ENCODE measurements at regions not wholly inside any gene's neighbourhood (a gene's known extent, or its start where the extent isn't known, plus 50 kb on each side); places are given as distances from the start of the nearest gene placed in this dataset.

DNA sequence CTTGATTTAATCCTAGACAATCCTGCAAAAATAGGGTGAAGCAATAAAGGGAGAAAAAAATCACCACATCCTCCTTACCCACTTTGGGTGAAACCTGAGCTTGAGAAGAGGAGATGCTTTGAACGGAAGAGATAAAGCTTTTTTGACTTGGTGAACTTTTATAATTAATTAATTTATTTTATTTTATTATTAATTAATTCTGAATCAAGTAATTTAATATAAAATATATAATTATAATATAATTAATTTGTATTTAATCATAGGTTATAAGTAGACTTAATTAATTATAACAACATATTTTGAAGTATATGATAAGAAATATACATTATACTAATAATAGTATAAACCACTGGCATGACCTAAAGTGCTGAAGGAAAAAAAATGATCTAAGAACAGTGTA is 2164.8 kb downstream of the LRRC4C start:
- Histone ChIP-seq H3K4me3 (no peak overlapping the region), H3K4me1 (ENCODE audit: low read depth) (no peaks in the 10 kb centered on the region), H3K9me3 (peaks cover 37% of the 10 kb centered on the region), H3K36me3 (ENCODE audit: low read depth) (no peaks in the 10 kb centered on the region)
- ATAC-seq (no peak), DNase-seq (no peak)
- TF ChIP-seq, protein P1, sequence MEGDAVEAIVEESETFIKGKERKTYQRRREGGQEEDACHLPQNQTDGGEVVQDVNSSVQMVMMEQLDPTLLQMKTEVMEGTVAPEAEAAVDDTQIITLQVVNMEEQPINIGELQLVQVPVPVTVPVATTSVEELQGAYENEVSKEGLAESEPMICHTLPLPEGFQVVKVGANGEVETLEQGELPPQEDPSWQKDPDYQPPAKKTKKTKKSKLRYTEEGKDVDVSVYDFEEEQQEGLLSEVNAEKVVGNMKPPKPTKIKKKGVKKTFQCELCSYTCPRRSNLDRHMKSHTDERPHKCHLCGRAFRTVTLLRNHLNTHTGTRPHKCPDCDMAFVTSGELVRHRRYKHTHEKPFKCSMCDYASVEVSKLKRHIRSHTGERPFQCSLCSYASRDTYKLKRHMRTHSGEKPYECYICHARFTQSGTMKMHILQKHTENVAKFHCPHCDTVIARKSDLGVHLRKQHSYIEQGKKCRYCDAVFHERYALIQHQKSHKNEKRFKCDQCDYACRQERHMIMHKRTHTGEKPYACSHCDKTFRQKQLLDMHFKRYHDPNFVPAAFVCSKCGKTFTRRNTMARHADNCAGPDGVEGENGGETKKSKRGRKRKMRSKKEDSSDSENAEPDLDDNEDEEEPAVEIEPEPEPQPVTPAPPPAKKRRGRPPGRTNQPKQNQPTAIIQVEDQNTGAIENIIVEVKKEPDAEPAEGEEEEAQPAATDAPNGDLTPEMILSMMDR (IDR thresholded peaks at IDR 0.05): no peak
- intact Hi-C loops (cut with DNase I, micrococcal nuclease): no loop called here

DNA sequence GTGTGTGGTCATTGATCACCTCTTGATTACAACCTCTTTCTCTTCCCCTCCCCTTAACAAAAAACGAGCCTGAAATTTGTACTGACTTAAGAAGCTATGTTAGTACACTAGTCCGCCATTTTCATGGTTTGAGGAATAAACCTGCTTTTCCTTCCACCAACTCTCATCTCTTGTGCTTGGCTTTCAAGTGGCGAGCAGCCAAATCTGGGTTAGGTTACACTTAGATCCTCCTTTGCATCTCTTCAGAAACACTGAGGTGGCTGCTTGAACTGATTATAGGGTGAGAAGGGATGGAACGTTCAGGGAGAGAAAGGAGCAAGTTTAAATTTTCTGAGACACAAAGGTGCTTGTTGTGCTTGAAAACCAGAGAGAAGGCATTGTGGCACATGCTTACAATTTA is 2171.4 kb downstream of the LRRC4C start:
- Histone ChIP-seq H3K9me3 (peaks cover 25% of the 10 kb centered on the region), H3K4me3 (no peak overlapping the region), H3K4me1 (ENCODE audit: low read depth) (no peaks in the 10 kb centered on the region), H3K36me3 (ENCODE audit: low read depth) (no peaks in the 10 kb centered on the region)
- ATAC-seq (no peak), DNase-seq (no peak)
- TF ChIP-seq, protein P1 (IDR thresholded peaks at IDR 0.05): no peak
- intact Hi-C loops (cut with DNase I, micrococcal nuclease): no loop called here

DNA sequence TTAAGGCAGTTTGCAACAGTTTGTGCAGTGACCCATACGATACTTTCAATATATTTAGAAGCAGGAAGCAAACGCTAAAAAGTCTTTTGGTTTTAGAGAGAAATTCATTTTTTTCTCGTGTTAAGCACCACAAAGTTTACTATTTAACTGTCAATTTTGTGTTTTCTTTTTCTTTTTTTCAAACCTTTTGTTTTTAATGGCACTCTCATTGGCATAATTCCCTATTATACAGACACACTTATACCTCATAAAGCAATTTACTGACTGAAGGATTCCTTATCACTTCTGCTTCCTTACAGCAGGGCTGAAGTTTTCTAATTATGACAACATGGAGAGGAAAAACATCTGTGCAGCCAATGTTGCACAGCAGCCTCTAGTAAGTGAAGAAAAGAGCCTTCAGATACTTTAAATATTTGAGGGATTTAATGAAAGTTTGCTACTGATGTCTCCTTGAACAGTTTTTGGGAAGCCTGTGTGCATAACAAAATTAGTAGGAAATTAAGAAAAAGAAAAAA is 2191.2 kb downstream of the LRRC4C start:
- ATAC-seq (no peak), DNase-seq (no peak)
- Histone ChIP-seq H3K9me3 (peaks cover 15% of the 10 kb centered on the region), H3K36me3 (ENCODE audit: low read depth) (no peaks in the 10 kb centered on the region), H3K4me1 (ENCODE audit: low read depth) (no peaks in the 10 kb centered on the region), H3K4me3 (no peak overlapping the region)
- TF ChIP-seq, protein P1 (IDR thresholded peaks at IDR 0.05): no peak
- intact Hi-C loops (cut with DNase I, micrococcal nuclease): no loop called here

DNA sequence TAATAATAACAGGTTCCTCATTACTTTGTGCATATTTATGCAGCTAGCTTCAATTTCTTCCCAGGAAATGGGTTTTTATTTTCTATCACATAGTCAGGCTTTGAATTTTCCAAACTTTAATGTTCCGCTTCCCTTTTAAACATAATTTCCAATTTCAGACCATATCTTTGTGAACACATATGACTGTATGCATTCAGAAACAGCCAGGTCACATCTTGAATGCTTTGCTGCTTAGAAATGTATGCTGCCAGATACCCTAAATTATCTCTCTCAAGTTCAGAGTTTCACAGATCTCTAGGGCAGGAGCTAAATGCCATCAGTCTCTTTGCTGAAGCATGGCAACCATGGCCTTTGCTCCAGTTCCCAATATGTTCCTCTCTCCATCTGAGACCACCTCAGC is 2203.8 kb downstream of the LRRC4C start:
- ATAC-seq: no peak
- TF ChIP-seq, protein P1 (IDR thresholded peaks at IDR 0.05): no peak
- H3K9me3 ChIP-seq: peaks cover 55% of the 10 kb centered on the region
- H3K4me3 ChIP-seq: no peak overlapping the region
- no peaks in the 10 kb centered on the region for H3K4me1 ChIP-seq (ENCODE audit: low read depth)
- intact Hi-C loops (cut with DNase I, micrococcal nuclease): no loop called here
- no peak for DNase-seq
- H3K36me3 ChIP-seq (ENCODE audit: low read depth): no peaks in the 10 kb centered on the region

DNA sequence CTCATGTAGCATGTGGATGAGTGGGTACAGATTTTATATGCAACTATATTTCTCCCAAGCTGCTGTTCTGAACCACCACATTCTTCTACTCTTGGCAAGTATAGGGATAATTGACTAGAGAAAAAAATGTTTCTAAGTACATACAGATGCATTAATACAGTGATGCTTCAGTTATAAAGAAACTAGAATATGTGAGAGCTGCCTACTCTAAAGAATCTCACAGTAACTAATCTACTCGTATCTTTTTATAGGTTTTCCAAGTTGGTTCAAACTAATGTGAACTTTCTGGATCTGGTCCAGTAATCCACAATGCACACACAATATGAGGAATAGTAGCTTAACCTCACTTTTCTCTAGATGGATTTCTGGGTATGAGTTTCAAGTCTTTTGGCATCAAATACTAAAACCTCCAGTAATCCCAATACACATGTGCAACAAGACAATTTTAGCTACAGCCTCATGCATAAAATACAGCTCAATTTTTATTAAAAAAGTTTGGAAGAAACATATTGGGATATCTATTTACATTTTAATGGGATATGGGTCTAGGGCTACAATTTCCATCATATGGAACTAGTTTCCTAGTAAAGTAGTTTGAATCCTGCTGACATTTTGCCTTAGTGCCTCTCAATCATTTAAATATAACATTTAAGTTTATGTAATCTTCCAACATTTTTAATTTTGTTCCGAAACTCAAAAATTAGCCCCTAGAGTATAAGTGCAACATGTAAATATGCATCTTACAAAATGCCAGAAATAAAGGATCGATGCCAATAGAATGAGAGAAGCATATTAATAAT is 2209.7 kb downstream of the LRRC4C start:
- DNase-seq (no peak), ATAC-seq (no peak)
- Histone ChIP-seq H3K4me1 (ENCODE audit: low read depth) (no peaks in the 10 kb centered on the region), H3K9me3 (peaks cover 25% of the 10 kb centered on the region), H3K36me3 (ENCODE audit: low read depth) (no peaks in the 10 kb centered on the region), H3K4me3 (no peak overlapping the region)
- intact Hi-C loops (cut with DNase I, micrococcal nuclease): no loop called here
- TF ChIP-seq, protein P1 (IDR thresholded peaks at IDR 0.05): no peak

All from mucosa of descending colon (tissue), 3 donors.